Retina (tissue), 1 donor: ENCODE measurements at regions not wholly inside any gene's neighbourhood (a gene's known extent, or its start where the extent isn't known, plus 50 kb on each side); places are given as distances from the start of the nearest gene placed in this dataset.

Source experiments
- DNase-seq: peaks from one replicate; pipeline ENCODE4 v3.0.0-alpha.2; 2016

- no peak for DNase-seq
Measured at GRCh38 chr20:58162986-58163385, 65.5 kb downstream of the ANKRD60 start.

- no peak for DNase-seq
Measured at GRCh38 chr20:58161192-58161591, 67.3 kb downstream of the ANKRD60 start.

- no peak for DNase-seq
Measured at GRCh38 chr20:58160451-58161061, 67.9 kb downstream of the ANKRD60 start.

DNA sequence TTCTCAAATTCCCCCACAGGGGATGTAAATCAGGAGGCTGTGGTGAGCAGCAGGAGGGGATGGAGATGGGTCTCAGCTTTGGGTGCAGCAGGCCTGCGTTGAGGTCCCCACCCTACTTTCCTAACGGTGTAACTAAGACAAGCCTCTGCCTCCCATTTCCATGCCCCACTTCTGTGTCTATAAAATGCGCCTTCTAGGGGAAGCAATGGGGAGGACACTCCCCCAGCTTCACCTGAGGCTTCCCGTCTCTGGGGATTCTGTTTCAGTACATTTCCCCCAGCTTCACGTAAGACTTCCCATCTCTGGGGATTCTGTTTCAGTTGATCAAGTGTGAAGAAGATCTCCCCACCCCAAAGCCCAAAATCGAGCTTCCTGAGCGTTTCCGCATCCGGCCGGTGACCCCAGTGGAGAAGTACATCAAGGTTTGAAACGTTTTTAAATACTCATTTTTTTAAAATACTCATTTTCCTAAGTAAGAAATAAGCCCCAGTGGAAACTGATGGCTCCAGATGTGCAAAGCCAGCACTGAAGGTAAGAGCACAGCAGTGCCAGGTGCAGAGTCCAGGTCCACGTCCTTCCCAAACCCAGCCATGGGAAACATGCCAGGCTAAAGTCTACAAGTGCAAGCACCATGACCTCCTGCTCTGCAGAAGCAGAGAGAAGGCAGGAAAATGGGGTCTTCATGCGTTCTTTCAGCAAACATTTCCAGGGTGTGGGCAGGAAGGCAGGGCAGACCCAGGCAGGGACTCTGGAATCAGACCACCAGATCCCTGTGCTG is 73.1 kb downstream of the ANKRD60 start:
- DNase-seq: no peak

DNA sequence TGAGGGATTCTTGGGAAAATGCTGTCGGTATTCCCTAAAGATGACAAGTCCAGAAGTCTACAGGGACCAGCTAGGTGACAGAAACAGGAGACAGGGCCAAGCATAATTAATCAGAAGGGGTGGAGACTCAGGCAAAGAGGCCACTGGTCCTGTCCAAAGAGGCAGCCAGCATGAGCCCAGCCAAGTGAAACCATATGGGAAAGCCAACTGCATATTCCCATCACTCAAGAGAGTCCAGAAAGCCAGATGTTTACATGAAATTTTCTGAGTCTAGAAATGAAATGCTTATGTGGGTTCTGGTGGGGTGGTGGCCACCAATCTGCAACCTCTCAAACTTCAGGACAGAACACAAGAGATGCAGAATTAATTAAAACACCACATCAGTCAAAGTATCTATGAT is 74.3 kb downstream of the ANKRD60 start:
- DNase-seq: no peak

GRCh38 chr20:58153121-58153520 is 75.3 kb downstream of the ANKRD60 start:
- DNase-seq: no peak

- DNase-seq: peak; percentile 76
Measured at GRCh38 chr20:58150772-58151171, 77.7 kb downstream of the ANKRD60 start.

DNA sequence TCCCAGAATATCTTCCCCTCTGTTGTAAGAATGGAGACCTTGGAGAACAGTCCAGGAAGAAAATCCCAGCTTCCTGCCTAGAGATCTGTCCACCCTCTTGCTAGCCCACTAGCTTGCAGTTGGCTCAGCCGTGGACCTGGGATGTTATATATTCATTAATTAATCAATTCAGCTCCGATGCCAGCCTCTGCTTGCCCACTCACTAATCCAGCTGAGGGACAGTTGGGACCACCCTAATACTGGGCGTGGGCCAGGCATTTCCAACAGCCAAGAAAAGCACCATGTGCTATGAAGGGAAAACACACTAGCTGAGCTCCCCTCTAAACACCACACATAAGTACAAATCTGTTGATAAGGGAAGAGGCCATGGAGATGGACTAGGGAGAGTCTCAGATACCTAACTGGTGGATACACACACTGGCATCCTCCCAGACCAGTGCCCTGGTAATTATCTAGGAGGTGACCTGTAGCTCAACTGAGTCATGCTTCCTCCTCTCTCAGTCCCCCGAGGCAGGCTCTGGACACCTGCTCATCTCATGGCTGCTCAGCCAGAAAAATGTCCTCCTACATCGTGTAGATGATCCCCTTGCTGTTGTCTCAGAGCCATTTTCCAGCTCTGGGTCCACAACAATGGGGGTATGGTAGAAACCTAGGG is 78.9 kb downstream of the ANKRD60 start:
- DNase-seq: no peak

DNA sequence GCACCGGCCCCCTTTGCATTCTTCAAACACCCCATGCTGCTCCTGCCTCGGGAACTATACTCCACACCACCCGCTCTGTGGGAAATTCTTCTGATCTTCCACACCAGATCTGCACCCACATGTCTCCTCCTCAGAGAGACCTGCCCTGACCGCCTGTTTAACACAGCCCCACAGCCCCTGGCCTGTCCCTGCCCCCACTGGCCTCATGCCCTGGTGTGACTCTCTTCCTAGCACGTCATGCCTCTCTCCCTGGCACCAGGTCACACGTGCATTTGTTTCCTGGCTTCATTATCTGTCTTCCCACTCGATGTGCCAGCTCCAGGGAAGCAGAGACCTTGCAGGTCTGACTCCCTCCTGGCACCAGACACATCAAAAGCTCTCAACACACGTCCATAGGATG is 79.6 kb downstream of the ANKRD60 start:
- no peak for DNase-seq

GRCh38 chr20:58147628-58148370 is 80.7 kb downstream of the ANKRD60 start:
- no peak for DNase-seq

- no peak for DNase-seq
Measured at GRCh38 chr20:58146746-58147140, 81.7 kb downstream of the ANKRD60 start.

DNA sequence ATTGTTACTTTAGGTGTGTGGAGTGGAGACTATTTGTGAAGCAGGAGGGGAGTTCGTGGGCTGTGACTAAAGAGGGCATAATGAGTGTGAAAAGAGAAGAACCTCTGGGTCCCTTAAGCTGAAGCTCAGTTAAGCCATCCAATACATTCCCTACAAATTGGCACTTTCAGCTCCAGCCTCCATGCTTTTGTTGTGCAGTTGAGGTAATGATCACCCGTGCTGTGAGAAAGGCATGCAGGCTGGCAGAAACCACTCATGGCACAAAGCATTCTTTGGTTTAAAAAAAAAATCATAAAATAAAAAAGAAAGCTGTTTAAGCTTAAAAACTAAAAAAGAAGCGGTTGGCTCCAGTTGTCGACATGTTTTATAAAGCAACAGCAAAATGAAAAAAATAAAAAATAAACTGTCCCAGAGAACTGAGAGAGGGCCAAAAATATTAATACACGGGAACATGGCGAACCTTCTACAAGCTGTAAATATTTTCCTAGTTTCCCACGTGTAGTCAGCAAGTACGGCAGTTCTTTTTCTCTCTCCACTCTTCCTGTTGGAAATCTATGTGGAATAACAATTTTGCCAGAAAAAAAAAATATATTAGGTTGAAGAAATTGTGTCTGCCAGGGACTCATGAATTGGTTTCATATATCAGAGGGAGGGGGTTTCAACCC is 82.2 kb downstream of the ANKRD60 start:
- no peak for DNase-seq

- DNase-seq: no peak
Measured at GRCh38 chr20:58145506-58146080, 82.9 kb downstream of the ANKRD60 start.

DNA sequence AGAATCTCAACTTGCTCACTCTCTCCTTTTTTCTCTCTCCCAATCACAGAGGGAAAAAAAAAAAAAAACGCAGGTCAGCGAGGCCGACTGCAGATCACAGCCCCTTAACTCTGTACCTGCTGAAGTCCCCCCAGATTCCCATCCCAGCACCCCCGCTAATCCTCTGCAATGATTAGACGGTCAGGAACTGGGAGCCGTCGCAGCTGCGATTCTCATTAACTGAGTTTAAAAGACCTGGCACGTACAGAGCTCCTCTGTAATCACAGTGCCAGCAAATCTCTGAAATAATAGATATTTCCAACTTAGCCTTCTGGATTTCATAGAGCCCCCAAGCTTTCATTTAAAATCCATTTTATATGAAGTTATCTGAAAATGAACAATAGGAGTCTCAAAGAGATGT is 84.4 kb downstream of the ANKRD60 start:
- DNase-seq: no peak

GRCh38 chr20:58143531-58143930 is 84.9 kb downstream of the ANKRD60 start:
- DNase-seq: no peak

DNA sequence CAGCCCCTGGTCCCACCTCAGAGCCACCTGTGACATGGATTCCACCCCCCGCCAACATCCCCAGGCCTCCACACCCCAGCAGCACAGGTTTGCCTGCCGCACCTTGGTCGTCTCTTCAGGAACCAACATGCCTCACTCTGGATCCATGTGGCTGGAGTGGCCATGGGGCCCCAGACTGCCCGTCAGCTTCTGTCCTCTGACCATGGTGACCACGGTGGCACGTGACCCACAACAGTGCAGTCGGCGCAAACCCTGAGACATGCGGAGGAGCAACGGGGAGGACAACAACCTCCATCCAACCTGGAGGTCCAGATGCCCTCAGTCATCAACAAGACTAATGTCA is 85.6 kb downstream of the ANKRD60 start:
- DNase-seq: no peak

DNA sequence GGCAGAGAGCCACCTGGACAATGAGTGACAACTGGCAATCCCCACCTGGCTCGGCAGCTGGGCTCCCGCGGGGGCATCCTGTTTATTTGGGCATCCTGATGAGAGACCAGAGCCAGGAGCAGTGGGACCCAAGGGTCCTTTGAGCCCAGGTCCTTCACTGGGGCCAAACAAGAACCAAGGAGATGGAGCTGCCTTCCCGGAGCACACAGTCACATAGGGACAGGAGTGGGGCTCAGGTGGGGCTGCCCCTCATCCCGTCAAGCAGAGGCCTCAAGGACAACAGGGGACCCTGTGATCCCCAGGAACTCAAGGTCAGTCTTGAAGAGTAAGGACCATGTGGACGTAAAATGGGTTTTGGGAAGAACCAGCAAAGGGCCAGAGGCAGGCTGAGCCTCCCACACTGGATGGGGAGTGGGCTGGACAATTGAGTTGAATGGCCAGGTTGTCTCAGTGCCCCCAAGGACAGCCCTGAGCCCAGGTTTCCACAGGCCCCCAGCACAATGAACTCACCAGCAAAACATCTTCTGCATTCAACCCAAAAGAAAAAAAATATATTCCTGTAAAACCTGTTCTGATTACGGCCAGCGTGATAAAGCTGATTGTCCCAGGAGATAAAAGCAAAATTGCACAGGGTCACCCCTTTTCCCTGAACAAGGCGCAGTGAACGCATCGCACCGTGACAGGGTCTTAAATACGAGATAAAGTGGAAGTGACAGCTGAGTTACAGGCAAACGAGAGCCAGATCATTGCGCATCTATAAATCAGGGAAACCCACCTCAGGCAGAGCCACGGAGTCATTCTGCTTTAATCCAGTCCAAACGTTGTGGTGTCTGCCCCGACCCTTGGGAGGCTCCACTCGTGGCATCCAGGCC is 86.2 kb downstream of the ANKRD60 start:
- no peak for DNase-seq

DNA sequence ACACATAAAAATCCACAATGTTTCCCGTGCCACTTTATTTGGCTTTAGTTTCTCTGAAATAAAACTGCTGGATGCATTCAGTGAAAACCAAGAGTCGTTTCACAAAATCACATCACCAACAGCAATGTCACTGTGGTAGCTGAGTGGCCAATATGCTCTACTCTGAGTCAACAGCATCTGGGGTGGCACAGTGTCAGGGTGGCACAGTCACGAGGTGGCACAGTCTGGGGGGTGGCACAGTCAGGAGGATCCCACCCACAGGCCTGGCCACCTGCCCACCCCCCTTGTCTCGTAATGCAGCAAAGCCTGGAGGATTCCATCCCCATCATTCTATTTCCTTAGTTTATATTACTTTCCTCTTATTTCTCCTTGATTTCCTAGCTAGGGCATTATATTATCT is 87.0 kb downstream of the ANKRD60 start:
- no peak for DNase-seq

- no peak for DNase-seq
Measured at GRCh38 chr20:58140787-58141425, 87.5 kb downstream of the ANKRD60 start.

DNA sequence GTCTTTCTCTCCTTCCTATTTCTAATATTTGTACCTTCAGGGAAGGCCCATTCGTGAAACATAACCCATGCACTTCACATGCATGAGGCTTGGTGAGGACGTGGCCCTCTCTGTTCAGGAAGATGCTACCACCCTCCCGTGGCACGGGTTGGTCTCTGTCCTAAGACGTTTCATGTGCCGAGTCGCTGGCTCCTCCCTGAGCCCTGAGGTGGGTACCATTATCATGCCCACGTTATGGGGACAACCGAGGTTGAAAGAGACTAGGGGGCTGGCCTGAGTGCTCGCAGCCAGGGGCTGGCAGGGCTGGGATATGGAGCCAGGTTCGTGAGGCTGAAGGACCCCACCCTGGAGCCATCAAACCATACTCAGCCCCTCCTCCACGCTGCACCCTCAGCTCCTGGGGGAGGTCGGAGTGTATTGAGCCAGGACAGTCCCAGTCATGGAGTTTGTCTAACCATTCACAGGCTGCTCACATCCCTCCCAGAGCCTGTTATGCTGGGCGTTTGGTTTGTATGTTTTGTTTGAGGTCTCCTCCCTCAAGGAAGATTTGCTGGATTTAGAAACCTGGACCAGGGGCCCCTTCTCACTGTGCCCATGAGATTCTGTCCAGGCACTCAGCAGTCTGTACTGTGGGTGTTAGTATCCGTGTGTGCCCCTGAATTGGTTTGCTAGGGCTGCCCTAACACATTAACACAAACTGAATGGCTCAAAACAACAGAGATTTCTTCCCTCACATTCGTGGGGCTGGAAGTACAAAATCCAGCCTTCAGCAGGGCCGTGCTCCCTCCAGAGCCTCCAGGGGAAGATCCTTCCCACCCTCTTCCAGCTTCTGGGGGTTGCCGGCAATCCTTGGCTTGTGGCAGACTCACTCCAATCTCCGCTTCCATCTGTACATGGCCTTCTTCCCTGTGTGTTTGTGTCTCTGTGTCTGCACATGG is 88.3 kb downstream of the ANKRD60 start:
- DNase-seq: no peak
